ENCODE measurements at regions not wholly inside any gene's neighbourhood (a gene's known extent, or its start where the extent isn't known, plus 50 kb on each side); places are given as distances from the start of the nearest gene placed in this dataset.

GRCh38 chr9:100927763-100928162 lies 100.8 kb upstream of the PLPPR1 start:
- no peak for TF ChIP-seq POLR2A (IDR thresholded peaks at IDR 0.05)
- no peak for TF ChIP-seq CTCF (IDR thresholded peaks at IDR 0.05)
- H3K36me3 ChIP-seq: no peaks in the 10 kb centered on the region
- no peak for DNase-seq
- no peaks in the 10 kb centered on the region for H3K4me1 ChIP-seq
- no peaks in the 10 kb centered on the region for H3K27me3 ChIP-seq
- H3K4me3 ChIP-seq: no peak overlapping the region
- no peak overlapping the region for H3K27ac ChIP-seq
- H3K9me3 ChIP-seq: no peaks in the 10 kb centered on the region

- no peak overlapping the region for H3K27ac ChIP-seq
These were observed 94.9 kb upstream of the PLPPR1 start for GRCh38 chr9:100933656-100934055.

GRCh38 chr9:100937382-100937781 lies 91.1 kb upstream of the PLPPR1 start:
- Histone ChIP-seq H3K4me1 (no peaks in the 10 kb centered on the region), H3K4me3 (no peak overlapping the region), H3K27me3 (no peaks in the 10 kb centered on the region), H3K36me3 (no peaks in the 10 kb centered on the region), H3K27ac (no peak overlapping the region), H3K9me3 (no peaks in the 10 kb centered on the region)
- DNase-seq: no peak
- TF ChIP-seq POLR2A (IDR thresholded peaks at IDR 0.05) (no peak), CTCF (IDR thresholded peaks at IDR 0.05) (no peak)

More at GRCh38 chr9:100933656-100934055, 94.9 kb upstream of the PLPPR1 start:
- Histone ChIP-seq H3K36me3 (no peaks in the 10 kb centered on the region), H3K4me1 (no peaks in the 10 kb centered on the region), H3K9me3 (no peaks in the 10 kb centered on the region), H3K27me3 (no peaks in the 10 kb centered on the region), H3K4me3 (no peak overlapping the region)
- DNase-seq: no peak
- no peak for TF ChIP-seq POLR2A (IDR thresholded peaks at IDR 0.05)
- no peak for TF ChIP-seq CTCF (IDR thresholded peaks at IDR 0.05)

GRCh38 chr9:100938507-100938906 lies 90.0 kb upstream of the PLPPR1 start:
- DNase-seq: no peak
- H3K27ac ChIP-seq: no peak overlapping the region
- H3K27me3 ChIP-seq: no peaks in the 10 kb centered on the region
- no peak for TF ChIP-seq CTCF (IDR thresholded peaks at IDR 0.05)
- no peak for TF ChIP-seq POLR2A (IDR thresholded peaks at IDR 0.05)
- H3K9me3 ChIP-seq: no peaks in the 10 kb centered on the region
- H3K36me3 ChIP-seq: no peaks in the 10 kb centered on the region
- H3K4me1 ChIP-seq: no peaks in the 10 kb centered on the region
- H3K4me3 ChIP-seq: no peak overlapping the region

GRCh38 chr9:100939636-100940035 lies 88.9 kb upstream of the PLPPR1 start:
- no peak for TF ChIP-seq POLR2A (IDR thresholded peaks at IDR 0.05)
- no peak for TF ChIP-seq CTCF (IDR thresholded peaks at IDR 0.05)
- H3K27ac ChIP-seq: no peak overlapping the region
- no peaks in the 10 kb centered on the region for H3K27me3 ChIP-seq
- H3K4me1 ChIP-seq: no peaks in the 10 kb centered on the region
- no peaks in the 10 kb centered on the region for H3K9me3 ChIP-seq
- no peak overlapping the region for H3K4me3 ChIP-seq
- no peak for DNase-seq
- no peaks in the 10 kb centered on the region for H3K36me3 ChIP-seq

GRCh38 chr9:100959226-100959625 lies 69.3 kb upstream of the PLPPR1 start:
- Histone ChIP-seq H3K9me3 (no peaks in the 10 kb centered on the region), H3K27me3 (no peaks in the 10 kb centered on the region), H3K36me3 (no peaks in the 10 kb centered on the region), H3K4me3 (no peak overlapping the region), H3K4me1 (no peaks in the 10 kb centered on the region), H3K27ac (no peak overlapping the region)
- no peak for DNase-seq
- TF ChIP-seq CTCF (IDR thresholded peaks at IDR 0.05) (no peak), POLR2A (IDR thresholded peaks at IDR 0.05) (no peak)

All from Peyer's patch (tissue), 4 donors.